Mesenchymal stem cell (in vitro differentiated cells and primary cell): ENCODE measurements at regions not wholly inside any gene's neighbourhood (a gene's known extent, or its start where the extent isn't known, plus 50 kb on each side); places are given as distances from the start of the nearest gene placed in this dataset.

Experiments
- DNase-seq: peaks from one replicate; pipeline ENCODE4 v3.0.0-alpha.2; 2013
- H2AFZ ChIP-seq: one replicate; pipeline ENCODE4 v1.6.1; 2013; ENCODE audit warnings: low read depth, mild to moderate bottlenecking, control low read depth, inconsistent platforms, low read length, moderate library complexity
- H2AK5ac ChIP-seq: 2 replicates; pipeline ENCODE4 v1.6.1; 2013; ENCODE audit warnings: low read length, moderate library complexity, mild to moderate bottlenecking, inconsistent platforms; ENCODE audit not compliant: severe bottlenecking
- H2BK120ac ChIP-seq: one replicate; pipeline ENCODE4 v1.6.1; 2013; ENCODE audit warnings: low read depth, mild to moderate bottlenecking, inconsistent platforms, low read length, moderate library complexity
- H2BK12ac ChIP-seq, 2 experiments: one replicate each; pipeline ENCODE4 v1.6.1; 2013; ENCODE audit warnings: inconsistent platforms in 2 of 2, low read length in 2 of 2, mild to moderate bottlenecking in 2 of 2, moderate library complexity in 2 of 2, control low read depth in 1 of 2
- H2BK15ac ChIP-seq: one replicate; pipeline ENCODE4 v1.6.1; 2013; ENCODE audit warnings: mild to moderate bottlenecking, low read depth, inconsistent platforms; ENCODE audit not compliant: poor library complexity, severe bottlenecking
- H2BK5ac ChIP-seq: 2 replicates; pipeline ENCODE4 v1.6.1; 2013; ENCODE audit warnings: low read depth, mild to moderate bottlenecking, low read length, control low read depth, inconsistent platforms; ENCODE audit not compliant: poor library complexity, severe bottlenecking
- H3K14ac ChIP-seq, 2 experiments: one replicate each; pipeline ENCODE4 v1.6.1; 2013; ENCODE audit warnings: inconsistent platforms in 2 of 2, low read length in 2 of 2, control low read depth in 1 of 2, mild to moderate bottlenecking in 1 of 2, moderate library complexity in 1 of 2
- H3K18ac ChIP-seq, 2 experiments: one replicate each; pipeline ENCODE4 v1.6.1; 2013; ENCODE audit warnings: inconsistent platforms in 2 of 2, low read length in 2 of 2, control low read depth in 1 of 2, low read depth in 1 of 2, mild to moderate bottlenecking in 1 of 2
- H3K23ac ChIP-seq, 2 experiments: one replicate each; pipeline ENCODE4 v1.6.1; 2013; ENCODE audit warnings: inconsistent platforms in 2 of 2, low read length in 2 of 2, mild to moderate bottlenecking in 2 of 2, moderate library complexity in 2 of 2, control low read depth in 1 of 2
- H3K27ac ChIP-seq: 2 replicates; pipeline ENCODE4 v1.5.1; 2013; ENCODE audit warnings: mild to moderate bottlenecking, moderate library complexity, low read length, control low read depth, inconsistent platforms; ENCODE audit not compliant: poor library complexity, severe bottlenecking
- H3K27me3 ChIP-seq, 2 experiments: 2 replicates each; pipeline versions ENCODE4 v1.6.1 to v1.7.0; 2013; ENCODE audit warnings: low read length in 2 of 2, mild to moderate bottlenecking in 2 of 2, moderate library complexity in 2 of 2, control low read depth in 1 of 2, inconsistent platforms in 1 of 2; ENCODE audit not compliant: control insufficient read depth in 1 of 2, insufficient read depth in 1 of 2
- H3K36me3 ChIP-seq, 2 experiments: 2 replicates each; pipeline versions ENCODE4 v1.6.1 to v1.7.0; 2013; ENCODE audit warnings: low read length in 2 of 2, control low read depth in 1 of 2, inconsistent platforms in 1 of 2, low read depth in 1 of 2, mild to moderate bottlenecking in 1 of 2; ENCODE audit not compliant: insufficient read depth in 2 of 2, control insufficient read depth in 1 of 2
- H3K4ac ChIP-seq, 2 experiments: one replicate each; pipeline ENCODE4 v1.6.1; 2013; ENCODE audit warnings: inconsistent platforms in 2 of 2, low read length in 2 of 2, mild to moderate bottlenecking in 2 of 2, moderate library complexity in 2 of 2, control low read depth in 1 of 2, low read depth in 1 of 2
- H3K4me1 ChIP-seq: 2 replicates; pipeline ENCODE4 v1.6.1; 2013; ENCODE audit warnings: low read depth, low read length, control low read depth; ENCODE audit not compliant: control insufficient read depth, insufficient read depth
- H3K4me2 ChIP-seq: 2 replicates; pipeline ENCODE4 v1.6.1; 2013; ENCODE audit warnings: low read length, mild to moderate bottlenecking, inconsistent platforms; ENCODE audit not compliant: poor library complexity, severe bottlenecking
- H3K4me3 ChIP-seq, 2 experiments: 2 replicates each; pipeline versions ENCODE4 v1.5.1 to v1.7.0; 2013; ENCODE audit warnings: low read length in 2 of 2, mild to moderate bottlenecking in 2 of 2, control low read depth in 1 of 2, low read depth in 1 of 2; ENCODE audit not compliant: insufficient read depth in 1 of 2
- H3K79me1 ChIP-seq: replicated peaks from 2 replicates; pipeline ENCODE4 v1.6.1; 2013; ENCODE audit warnings: mild to moderate bottlenecking, control low read depth, low read length, inconsistent platforms; ENCODE audit not compliant: poor library complexity, severe bottlenecking
- H3K9ac ChIP-seq: 2 replicates; pipeline ENCODE4 v1.7.0; 2013; ENCODE audit warnings: mild to moderate bottlenecking, low read length, moderate library complexity
- H3K9me3 ChIP-seq: 2 replicates; pipeline ENCODE4 v1.7.0; 2013; ENCODE audit warnings: mild to moderate bottlenecking, low read length; ENCODE audit not compliant: control insufficient read depth
- H4K8ac ChIP-seq: one replicate; pipeline ENCODE4 v1.6.1; 2013; ENCODE audit warnings: inconsistent platforms, mild to moderate bottlenecking, low read length, moderate library complexity
- H4K91ac ChIP-seq: one replicate; pipeline ENCODE4 v1.6.1; 2013; ENCODE audit warnings: mild to moderate bottlenecking, low read length, inconsistent platforms
- WGBS: methylation state at CpG from one replicate; pipeline ENCODE4 v1.1.7; 2013; ENCODE audit warnings: mixed read lengths; 5-methylcytosine and 5-hydroxymethylcytosine counted together

DNA sequence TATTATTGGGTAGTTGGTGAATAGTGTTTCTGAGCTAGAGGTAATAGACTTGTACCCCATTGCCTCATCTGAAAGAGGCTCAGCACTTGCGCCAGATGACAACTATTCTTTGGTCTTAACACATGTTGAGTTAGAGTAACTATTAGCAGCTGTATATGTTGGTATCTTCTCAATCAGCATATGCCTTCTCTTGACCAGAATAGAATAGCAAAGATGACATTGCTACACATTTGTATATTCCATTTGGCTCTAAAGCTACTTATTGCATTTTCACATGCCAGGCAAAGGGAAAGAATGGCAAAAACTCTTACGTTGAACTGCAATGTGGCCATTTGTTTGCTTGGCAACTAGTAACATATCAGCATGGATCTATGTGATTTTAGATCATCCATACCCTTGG, 173.8 kb upstream of the AGR3 start:
- H4K91ac ChIP-seq = no peak overlapping the region
- H3K23ac ChIP-seq = no peak overlapping the region
- no peak overlapping the region for H2BK5ac ChIP-seq
- no peaks in the 10 kb centered on the region for H3K4me1 ChIP-seq
- H2BK12ac ChIP-seq = no peak overlapping the region
- no peak overlapping the region for H3K4me2 ChIP-seq
- no peak overlapping the region for H3K27ac ChIP-seq
- 100% methylated on average over 1 of the region's 2 CpGs for WGBS
- DNase-seq = no peak
- H3K4ac ChIP-seq = no peak overlapping the region
- H2AK5ac ChIP-seq = no peak overlapping the region
- no peak overlapping the region for H3K9ac ChIP-seq
- no peaks in the 10 kb centered on the region for H3K79me1 ChIP-seq
- H2BK15ac ChIP-seq = no peak overlapping the region
- no peak overlapping the region for H2BK120ac ChIP-seq
- no peak overlapping the region for H2AFZ ChIP-seq
- no peaks in the 10 kb centered on the region for H3K36me3 ChIP-seq
- H4K8ac ChIP-seq = no peak overlapping the region
- H3K9me3 ChIP-seq = no peaks in the 10 kb centered on the region
- H3K18ac ChIP-seq = no peak overlapping the region
- no peak overlapping the region for H3K4me3 ChIP-seq
- no peaks in the 10 kb centered on the region for H3K27me3 ChIP-seq
- no peak overlapping the region for H3K14ac ChIP-seq

DNA sequence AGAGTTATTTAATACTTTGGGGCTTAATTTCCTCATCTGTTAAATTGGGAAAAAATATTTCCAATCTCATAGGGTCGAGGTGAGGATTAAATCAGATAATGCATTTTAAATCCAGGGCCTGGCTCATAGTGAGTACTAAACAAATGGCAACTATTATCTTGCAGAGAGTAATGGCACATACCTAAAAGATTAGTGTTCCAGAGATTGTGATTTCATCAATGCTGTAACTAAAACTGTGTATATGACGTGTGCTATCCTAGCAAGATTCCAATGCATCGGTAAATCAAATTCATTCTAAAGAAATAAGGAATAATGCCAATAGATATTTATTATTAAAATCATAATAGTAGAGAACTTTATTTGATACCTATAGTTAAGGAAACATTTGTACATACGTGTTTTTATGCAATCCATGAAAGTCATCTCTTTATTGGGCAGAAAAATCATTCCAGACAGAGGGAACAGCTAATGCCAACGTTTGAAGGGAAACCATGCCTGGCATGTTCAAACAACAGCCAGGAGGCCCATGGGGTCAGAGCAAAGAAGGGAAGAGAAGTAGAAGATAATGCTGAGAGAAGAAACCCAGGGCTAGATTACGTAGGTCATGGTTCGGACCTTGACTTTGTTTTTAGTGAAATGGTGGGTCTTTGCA, 174.8 kb upstream of the AGR3 start:
- H3K4me2 ChIP-seq = no peak overlapping the region
- H3K4ac ChIP-seq = no peak overlapping the region
- H4K91ac ChIP-seq = no peak overlapping the region
- H3K36me3 ChIP-seq = no peaks in the 10 kb centered on the region
- no peak overlapping the region for H2AK5ac ChIP-seq
- no peak overlapping the region for H4K8ac ChIP-seq
- no peak overlapping the region for H2BK5ac ChIP-seq
- H2BK15ac ChIP-seq = no peak overlapping the region
- H3K9ac ChIP-seq = no peak overlapping the region
- peak overlapping the region; percentile 43 for H2AFZ ChIP-seq
- no peak overlapping the region for H3K4me3 ChIP-seq
- no peak overlapping the region for H3K23ac ChIP-seq
- peak overlapping the region in 1 of 2 experiments; percentile 6 for H2BK12ac ChIP-seq
- no peak overlapping the region for H2BK120ac ChIP-seq
- H3K27me3 ChIP-seq = no peaks in the 10 kb centered on the region
- DNase-seq = peak; percentile 56
- no peak overlapping the region for H3K14ac ChIP-seq
- WGBS = 94% methylated on average over 4 of the region's 7 CpGs
- no peak overlapping the region for H3K27ac ChIP-seq
- H3K79me1 ChIP-seq = no peaks in the 10 kb centered on the region
- H3K4me1 ChIP-seq = no peaks in the 10 kb centered on the region
- no peak overlapping the region for H3K18ac ChIP-seq
- no peaks in the 10 kb centered on the region for H3K9me3 ChIP-seq

GRCh38 chr7:17057143-17057509, 175.3 kb upstream of the AGR3 start:
- Histone ChIP-seq H2BK15ac (no peak overlapping the region), H3K79me1 (no peaks in the 10 kb centered on the region), H3K27me3 (no peaks in the 10 kb centered on the region), H3K4me2 (no peak overlapping the region), H2AFZ (peak overlapping the region; percentile 43), H3K14ac (no peak overlapping the region), H3K23ac (no peak overlapping the region), H3K9ac (no peak overlapping the region), H3K36me3 (no peaks in the 10 kb centered on the region), H3K18ac (no peak overlapping the region), H3K4me3 (no peak overlapping the region), H2BK120ac (no peak overlapping the region), H3K9me3 (no peaks in the 10 kb centered on the region), H2BK5ac (no peak overlapping the region), H3K4ac (no peak overlapping the region), H2BK12ac (peak overlapping the region in 1 of 2 experiments; percentile 6), H4K8ac (no peak overlapping the region), H4K91ac (no peak overlapping the region), H3K4me1 (no peaks in the 10 kb centered on the region), H2AK5ac (no peak overlapping the region), H3K27ac (no peak overlapping the region)
- no CpG with 5 or more reads among the region's 1 CpG for WGBS
- no peak for DNase-seq

DNA sequence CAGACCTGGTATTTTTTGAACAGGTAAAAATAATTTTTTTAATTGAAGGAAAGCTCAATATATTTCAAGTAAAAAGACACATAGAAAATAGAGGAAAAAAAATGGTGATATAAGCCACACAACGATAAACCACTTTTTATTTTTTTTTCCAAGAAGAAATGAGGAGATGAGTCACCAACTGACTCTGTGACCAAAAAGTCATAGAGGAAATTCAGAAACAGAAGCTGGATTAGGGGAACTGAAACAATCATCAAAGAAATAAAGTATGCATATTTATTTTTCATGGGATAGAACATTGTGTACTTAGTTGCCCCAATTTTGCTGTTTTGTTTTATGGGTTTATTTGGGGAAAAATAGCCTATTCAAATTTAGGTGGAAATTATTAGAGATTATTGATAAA, 176.8 kb upstream of the AGR3 start:
- no peak overlapping the region for H2AFZ ChIP-seq
- H3K4ac ChIP-seq = no peak overlapping the region
- no peak overlapping the region for H3K4me2 ChIP-seq
- no peak overlapping the region for H4K8ac ChIP-seq
- WGBS = no CpG with 5 or more reads among the region's 1 CpG
- no peak overlapping the region for H3K18ac ChIP-seq
- no peak overlapping the region for H2BK15ac ChIP-seq
- H3K4me3 ChIP-seq = no peak overlapping the region
- H3K4me1 ChIP-seq = no peaks in the 10 kb centered on the region
- no peaks in the 10 kb centered on the region for H3K9me3 ChIP-seq
- no peak overlapping the region for H2AK5ac ChIP-seq
- no peak overlapping the region for H2BK120ac ChIP-seq
- no peak overlapping the region for H3K23ac ChIP-seq
- no peak overlapping the region for H3K14ac ChIP-seq
- H3K27ac ChIP-seq = no peak overlapping the region
- no peak overlapping the region for H4K91ac ChIP-seq
- H3K36me3 ChIP-seq = no peaks in the 10 kb centered on the region
- no peak overlapping the region for H3K9ac ChIP-seq
- H3K27me3 ChIP-seq = no peaks in the 10 kb centered on the region
- H2BK5ac ChIP-seq = no peak overlapping the region
- no peak for DNase-seq
- H3K79me1 ChIP-seq = no peaks in the 10 kb centered on the region
- H2BK12ac ChIP-seq = no peak overlapping the region
